GM19328 (cell line): ENCODE measurements at regions not wholly inside any gene's neighbourhood (a gene's known extent, or its start where the extent isn't known, plus 50 kb on each side); places are given as distances from the start of the nearest gene placed in this dataset.

Source experiments
- ATAC-seq: cut with Tn5 transposase; IDR thresholded peaks from one replicate; pipeline ENCODE4 v1.9.1; 2021; ENCODE audit warnings: mild to moderate bottlenecking, moderate library complexity; ENCODE audit not compliant: unreplicated experiment

- no peak for ATAC-seq
Measured at GRCh38 chr3:71893702-71894479, 108.9 kb upstream of the PROK2 start.

DNA sequence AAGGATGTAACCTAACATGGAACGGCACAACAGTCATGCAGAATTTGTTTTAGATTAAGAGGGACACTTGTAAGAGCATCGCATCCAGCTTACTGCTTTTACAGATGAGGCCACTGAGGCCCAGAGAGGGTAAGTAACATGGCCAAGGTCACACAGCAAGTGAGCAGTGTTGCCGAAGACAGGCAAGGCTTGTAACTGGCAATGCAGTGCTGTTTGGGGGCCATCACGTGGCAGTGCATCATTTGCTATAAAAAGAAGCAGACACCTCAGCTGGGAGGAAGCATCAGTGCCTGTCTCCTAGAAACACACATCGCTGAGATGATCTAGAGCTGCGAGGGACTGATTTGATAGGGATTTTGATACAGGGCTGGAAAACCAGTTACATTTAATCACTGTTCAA lies 108.2 kb upstream of the PROK2 start:
- no peak for ATAC-seq

GRCh38 chr3:71891483-71891882 lies 106.5 kb upstream of the PROK2 start:
- no peak for ATAC-seq

GRCh38 chr3:71890356-71890931 lies 105.5 kb upstream of the PROK2 start:
- ATAC-seq = no peak

GRCh38 chr3:71887256-71887655 lies 102.3 kb upstream of the PROK2 start:
- ATAC-seq = no peak

GRCh38 chr3:71885006-71885405 lies 100.1 kb upstream of the PROK2 start:
- ATAC-seq = no peak

GRCh38 chr3:71881732-71882131 lies 96.8 kb upstream of the PROK2 start:
- ATAC-seq = no peak

DNA sequence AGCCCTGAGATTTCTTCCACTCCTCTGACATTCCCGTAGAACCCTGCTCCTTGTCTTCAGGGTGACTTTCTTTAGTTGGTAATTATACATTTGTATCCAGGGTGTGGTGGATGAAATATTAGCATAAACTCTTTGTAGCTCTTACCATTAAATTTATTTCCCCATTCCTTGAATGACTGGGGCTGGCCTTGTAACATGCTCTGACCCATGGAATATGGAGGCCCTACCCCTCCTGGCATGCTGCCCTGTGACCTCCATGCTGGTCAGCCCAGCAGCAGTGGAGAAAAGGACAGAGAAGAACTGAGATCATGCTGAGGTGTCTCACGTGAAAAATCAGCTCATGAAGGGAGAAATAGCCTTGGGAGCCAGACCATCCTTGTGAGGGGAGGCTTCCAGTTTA lies 96.1 kb upstream of the PROK2 start:
- ATAC-seq = no peak

DNA sequence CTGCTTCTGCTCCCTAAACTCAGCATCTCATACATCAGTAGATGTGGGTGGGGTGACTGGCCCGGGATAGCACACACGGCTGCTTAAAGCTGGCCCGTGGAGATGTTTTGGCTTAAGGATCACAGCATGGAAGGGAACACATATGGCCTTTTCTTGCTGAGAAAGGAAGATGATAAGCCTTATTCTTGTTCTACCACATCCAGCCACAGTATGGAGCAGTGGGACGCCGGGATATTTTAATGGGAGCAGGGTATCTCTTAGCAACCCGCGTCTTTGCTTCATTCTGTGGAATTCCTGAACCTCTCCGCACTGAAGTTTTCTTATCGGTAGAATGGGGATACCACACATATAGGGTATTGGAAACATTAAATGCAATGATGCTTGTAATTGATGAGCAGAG lies 94.1 kb upstream of the PROK2 start:
- no peak for ATAC-seq

DNA sequence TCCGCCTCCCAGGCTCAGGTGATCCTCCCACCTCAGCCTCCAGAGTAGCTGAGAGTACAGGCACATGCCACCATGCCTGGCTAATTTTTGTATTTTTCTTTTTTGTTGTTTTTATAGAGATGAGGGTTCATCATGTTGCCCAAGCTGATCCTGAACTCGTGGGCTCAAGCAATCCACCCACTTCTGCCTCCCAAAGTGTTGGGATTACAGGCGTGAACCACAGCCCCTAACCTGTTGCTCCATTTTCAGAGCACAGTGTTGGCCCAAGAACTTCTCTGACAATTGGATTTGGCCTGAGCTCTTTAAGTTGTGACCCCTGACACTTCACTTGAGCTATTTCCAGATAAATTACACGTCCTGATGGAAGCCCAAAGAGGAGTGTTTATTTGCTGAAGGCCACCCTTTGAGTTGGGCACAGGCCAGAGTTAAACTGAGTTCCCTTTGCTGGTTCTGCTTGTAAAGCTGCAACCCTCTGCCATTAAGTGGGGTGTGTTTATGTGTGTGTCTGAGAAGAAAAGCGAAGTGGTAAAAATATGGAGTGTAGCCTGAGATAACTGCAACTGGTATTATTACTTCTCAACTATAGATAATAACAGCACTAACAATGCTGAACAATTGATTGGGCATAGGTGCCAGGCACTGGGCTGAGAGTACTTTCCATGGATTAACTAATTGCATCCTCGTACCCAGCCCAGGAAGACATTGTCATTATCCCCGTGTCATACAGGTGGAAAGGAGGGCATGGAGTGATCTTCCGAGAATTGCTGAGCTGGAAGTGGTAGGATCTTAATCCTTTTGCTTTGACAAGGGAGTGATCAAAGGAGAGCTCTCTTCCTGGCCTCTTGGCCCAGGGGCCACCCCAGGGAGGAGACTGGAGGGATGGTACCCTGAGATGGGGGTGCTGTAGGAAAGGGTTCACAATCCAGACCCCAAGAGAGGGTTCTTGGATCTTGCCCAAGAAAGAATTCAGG lies 91.5 kb upstream of the PROK2 start:
- no peak for ATAC-seq

GRCh38 chr3:71875461-71875947 lies 90.6 kb upstream of the PROK2 start:
- ATAC-seq = peak; percentile 90

GRCh38 chr3:71874618-71875017 lies 89.7 kb upstream of the PROK2 start:
- no peak for ATAC-seq

DNA sequence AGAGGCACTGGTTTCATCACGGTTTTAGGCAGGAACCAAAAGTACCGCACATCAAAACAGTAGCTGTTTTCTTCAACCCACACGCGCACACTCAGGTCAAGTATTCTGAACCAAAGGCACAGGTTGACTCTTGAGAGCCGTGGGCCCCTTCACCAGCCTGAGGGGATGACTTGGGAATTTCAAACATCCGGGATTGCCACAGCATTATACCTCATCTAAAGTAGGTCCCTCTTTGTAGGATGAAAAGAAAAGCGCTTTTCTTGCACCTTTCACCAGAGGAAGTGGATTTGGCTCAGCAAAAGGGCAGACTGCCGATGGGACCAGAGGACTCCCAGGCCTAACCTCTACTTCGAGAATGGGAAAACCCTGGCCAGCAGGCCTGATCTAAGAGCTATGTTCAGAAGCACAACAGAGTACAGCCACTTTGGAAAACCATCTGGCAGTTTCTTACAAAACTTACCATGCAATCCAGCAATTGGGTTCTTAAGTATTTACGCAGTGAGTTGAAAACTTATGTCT lies 88.2 kb upstream of the PROK2 start:
- no peak for ATAC-seq

DNA sequence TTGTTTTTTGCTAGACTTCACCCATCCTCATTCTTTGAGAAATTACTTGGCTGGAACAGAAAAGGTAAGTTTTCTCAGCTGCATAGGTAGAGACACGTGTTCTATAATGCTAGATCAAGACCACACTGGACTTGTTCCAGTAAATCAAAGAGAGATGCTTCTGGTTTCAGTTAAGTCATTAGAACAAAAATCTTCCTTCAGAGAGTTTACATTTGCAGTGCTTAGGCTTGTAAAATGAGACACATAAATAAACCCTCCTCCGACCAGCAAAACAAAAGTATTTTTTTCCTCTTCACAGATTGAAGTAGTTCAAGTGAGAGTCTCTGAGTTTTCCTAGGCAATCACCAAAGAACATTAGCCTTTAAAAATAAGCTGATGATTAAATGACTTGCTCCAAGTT lies 87.3 kb upstream of the PROK2 start:
- no peak for ATAC-seq

GRCh38 chr3:71870966-71871512 lies 86.1 kb upstream of the PROK2 start:
- no peak for ATAC-seq

DNA sequence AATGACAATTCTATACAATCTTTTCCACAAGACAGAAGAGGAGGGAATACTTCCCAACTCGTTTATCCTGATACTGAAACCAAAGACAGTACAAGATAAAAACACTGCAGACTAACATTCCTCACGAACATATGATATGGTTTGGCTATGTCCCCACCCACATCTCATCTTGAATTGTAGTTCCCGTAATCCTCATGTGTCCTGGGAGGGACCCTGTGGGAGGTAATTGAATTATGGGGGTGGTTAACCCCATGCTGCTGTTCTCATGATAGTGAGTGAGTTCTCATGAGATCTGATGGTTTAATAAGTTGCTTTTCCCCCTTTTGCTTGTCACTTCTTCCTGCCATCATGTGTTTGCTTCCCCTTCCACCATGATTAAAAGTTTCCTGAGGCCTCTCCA lies 83.9 kb upstream of the PROK2 start:
- ATAC-seq = no peak

GRCh38 chr3:71865727-71866126 lies 80.8 kb upstream of the PROK2 start:
- ATAC-seq = no peak

DNA sequence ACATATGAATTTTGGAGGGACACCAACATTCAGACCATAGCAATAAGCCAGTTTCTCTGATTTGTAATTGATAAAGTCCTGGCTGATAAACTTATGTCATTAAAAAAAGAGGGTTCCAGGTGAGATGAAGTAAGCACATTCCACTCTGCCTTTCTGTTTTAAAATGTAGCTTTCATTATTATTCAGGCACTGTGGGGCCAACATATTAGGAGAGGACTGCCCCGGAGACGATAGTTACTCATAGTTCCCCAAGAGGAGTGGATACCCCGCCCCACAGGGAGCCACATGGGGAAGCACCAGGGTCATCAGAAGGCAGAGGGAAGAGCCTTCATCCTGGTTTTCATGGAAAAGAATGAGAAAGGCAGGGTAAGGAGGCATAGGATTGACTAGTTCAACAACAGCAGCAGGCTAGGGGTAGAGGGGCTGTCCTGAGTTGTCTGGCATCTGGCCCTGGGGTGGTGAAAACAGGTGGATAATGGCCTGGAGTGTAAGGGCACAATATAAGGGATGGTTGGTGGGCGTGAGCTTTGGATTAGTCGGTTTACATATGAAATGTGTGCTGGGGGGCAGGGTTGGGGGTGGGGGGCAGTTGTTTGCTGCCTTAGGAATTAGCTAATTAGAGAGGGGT lies 78.7 kb upstream of the PROK2 start:
- no peak for ATAC-seq

DNA sequence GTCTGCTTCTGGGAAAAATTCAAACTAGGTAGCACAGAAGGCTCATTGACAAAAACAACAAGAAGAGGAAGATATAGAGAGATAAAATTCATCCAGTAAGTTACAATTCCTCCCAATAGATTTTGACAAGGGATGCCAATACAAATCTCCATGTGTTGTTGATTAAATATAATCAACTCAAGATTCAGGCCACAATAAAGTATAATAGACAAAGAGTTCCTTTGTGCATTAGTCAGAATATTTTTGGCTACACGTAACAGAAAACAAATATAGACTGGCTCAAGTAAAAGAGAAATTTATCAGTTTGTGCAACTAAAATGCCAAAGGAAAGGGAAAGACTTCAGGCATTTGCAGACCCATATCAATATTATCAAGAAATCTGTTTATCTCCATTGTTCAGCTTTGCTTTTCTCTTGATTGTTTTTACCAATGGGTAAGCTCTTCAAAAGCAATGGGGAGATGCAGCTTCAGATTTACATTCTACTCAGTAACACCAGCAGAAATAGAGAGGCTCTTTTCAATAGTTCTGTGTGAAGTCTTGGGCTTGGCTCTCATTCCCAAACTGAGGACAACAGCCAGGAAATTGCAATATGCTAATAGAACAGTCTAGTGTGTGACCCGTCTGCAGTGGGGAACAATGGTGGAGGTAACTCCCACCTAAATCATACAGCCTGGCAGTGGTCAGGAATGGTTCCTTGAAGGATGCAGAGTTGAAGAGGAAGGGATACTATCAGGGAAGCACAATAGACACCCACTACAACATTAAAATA lies 77.6 kb upstream of the PROK2 start:
- ATAC-seq = no peak

- no peak for ATAC-seq
Measured at GRCh38 chr3:71859123-71859519, 74.2 kb upstream of the PROK2 start.
